GM23248 (cell line): ENCODE measurements at regions not wholly inside any gene's neighbourhood (a gene's known extent, or its start where the extent isn't known, plus 50 kb on each side); places are given as distances from the start of the nearest gene placed in this dataset.

Experiments used
- EZH2 ChIP-seq: fragments of 200-600 bp; sonication (generic); IDR thresholded peaks from 2 replicates; pipeline ENCODE4 v1.6.1; 2018; ENCODE audit warnings: antibody characterized with exemption, mild to moderate bottlenecking; ENCODE audit not compliant: insufficient read depth, poor library complexity, severe bottlenecking
- EZH2phosphoT487 ChIP-seq: fragments of 200-600 bp; sonication (generic); IDR thresholded peaks from 2 replicates; pipeline ENCODE4 v1.6.1; 2018; ENCODE audit warnings: antibody characterized with exemption, moderate library complexity, mild to moderate bottlenecking, low read depth; ENCODE audit not compliant: insufficient read depth

- no peak for TF ChIP-seq EZH2
- no peak for TF ChIP-seq EZH2phosphoT487
Observed at GRCh38 chr10:83310688-83311087, 828.6 kb upstream of the GHITM start.
